EL (cell line): ENCODE measurements at regions not wholly inside any gene's neighbourhood (a gene's known extent, or its start where the extent isn't known, plus 50 kb on each side); places are given as distances from the start of the nearest gene placed in this dataset.

Experiments
- DNase-seq: peaks from one replicate; pipeline ENCODE4 v3.0.0-alpha.2; 2016

DNA sequence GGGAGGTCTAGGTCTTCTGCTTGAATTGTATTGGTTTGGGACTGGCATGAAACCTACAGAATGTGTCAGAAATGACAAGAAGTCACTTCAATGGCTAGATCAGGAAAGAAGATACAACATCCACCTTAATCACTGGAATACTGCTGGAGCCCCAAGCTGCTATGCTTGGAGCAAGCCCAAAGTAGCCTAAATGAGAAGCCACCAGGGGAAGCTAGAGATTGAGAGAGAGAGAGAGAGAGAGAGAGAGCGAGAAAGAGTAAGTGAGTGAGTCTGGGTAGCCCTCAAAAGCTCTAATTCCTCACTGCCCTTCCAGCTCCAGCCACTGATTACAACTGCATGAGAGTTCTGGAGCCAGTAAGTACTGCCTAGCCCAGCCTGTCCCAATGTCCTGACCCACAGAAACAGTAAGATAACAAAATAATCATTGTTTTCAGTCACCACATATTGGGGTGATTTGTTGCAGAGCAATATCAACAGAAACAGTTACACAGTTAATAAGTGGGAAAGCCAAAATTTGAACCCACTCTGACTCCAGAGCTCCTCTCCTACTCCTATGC lies 529.2 kb upstream of the GOLIM4 start:
- DNase-seq = no peak

DNA sequence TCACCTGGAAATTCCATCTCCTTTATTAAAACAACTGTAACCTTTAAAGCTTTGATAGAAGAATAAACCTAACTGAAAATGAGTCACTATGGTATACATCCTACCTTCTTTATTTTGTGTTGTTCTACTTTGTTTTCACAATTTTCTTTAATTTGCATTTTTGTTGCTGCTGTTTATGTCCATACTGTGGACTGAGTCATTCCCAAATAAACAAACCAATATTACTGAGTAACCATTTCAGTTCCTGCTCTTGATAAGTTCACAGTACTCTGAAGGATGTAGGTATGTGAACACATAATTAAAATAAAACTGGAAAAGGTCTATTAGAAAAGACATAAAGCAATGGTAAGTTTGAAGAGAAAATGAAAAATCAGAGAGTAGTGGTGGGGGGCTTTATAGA lies 528.5 kb upstream of the GOLIM4 start:
- no peak for DNase-seq

DNA sequence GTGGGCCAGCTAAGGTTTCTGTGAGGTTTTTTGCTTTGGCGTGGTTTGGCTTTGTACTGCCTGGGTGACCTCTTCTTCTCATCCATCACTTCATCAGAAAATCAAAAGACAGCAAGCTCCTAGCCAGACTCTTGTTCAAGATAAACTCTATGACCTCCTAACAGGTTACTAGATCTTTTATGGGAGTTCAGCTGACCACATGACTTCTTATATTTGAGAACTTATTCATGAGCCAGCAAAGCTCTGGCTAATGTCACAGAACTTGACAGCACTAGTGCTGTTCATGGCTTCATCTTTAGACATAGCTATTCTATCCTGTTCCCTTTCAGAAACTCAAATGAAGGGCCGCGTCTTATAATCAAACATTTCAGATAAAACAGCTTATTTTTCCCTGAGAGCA lies 527.1 kb upstream of the GOLIM4 start:
- no peak for DNase-seq

DNA sequence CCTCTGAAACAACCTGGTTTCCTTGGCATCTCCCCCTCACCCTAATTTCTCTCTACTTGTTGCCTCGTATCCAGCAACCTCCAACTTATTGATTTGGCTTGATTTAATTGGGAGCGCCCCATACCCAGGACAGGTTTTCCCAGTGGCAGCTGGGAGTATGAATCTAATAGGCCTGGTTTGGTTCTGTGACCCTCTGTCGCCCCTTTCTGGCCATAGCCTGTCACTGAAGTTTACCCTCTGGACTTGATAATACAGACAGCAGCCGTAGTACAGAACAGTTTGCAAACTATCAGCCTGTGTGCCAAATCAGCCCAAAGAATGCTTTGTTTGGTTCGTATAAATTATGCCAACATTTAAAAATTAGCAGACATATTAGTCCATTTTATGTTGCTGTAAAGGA lies 525.1 kb upstream of the GOLIM4 start:
- DNase-seq = peak; percentile 18

DNA sequence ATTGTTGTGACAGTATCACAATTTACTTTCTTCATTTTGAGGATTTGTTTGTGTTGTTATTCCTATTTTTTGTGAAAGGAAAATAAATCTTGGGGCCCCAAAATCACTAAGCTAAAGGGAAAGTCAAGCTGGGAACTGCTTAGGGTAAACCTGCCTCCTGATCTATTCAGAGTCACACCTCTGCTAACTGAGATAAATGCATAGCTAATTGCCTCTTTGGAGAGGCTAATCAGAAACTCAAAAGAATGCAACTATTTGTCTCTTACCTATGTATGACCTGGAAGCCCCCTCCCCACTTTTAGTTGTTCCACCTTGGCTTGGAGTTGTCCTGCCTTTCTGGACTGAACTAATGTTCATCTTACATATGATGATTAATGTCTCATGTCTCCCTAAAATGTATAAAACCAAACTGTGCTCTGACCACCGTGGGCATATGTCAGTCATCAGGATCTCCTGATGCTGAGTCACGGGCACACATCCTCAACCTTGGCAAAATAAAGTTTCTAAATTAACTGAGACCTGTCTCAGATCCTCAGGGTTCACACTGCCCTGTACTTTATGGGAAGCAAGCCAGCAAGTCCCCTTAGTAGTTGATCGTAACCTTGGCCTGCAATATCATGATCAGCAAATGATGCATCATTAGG lies 523.2 kb upstream of the GOLIM4 start:
- DNase-seq = no peak

DNA sequence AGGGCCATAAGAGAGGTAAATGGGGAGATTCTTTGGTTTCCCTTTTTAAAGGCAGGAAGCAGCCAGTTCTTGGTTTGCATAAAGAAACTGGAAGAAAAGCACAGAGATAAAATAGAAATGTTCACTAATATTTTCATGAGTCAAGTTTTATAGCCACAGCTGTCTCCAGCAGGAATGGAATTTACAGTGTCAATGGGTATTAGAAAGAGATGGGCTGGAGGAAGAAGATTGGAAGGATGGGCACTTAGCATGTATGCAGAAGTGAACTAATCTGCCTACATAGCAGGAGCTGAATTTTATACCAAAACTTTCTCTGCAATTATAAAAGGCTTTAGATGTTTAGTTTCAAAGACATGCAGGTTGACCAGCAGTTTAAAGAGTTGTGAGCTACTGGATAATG lies 521.9 kb upstream of the GOLIM4 start:
- DNase-seq = no peak

DNA sequence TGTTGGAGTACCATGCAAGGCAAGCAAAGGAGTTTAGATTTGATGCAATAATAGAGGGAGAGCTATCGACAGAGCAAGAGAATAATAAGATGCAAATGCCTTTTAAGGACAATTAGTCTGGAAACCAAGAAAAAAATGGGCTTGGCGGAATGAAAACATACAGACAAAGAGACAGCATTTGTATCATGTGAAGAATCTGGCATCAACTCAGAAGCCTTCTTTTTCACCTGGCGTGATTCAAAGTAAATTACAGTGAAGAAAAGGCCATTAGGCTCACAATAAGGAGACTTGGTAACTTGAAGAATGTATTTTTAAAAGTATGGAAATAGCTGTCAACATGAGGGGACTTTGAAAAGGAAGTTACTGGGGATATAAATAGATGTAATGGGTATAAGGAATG lies 521.2 kb upstream of the GOLIM4 start:
- DNase-seq = no peak

DNA sequence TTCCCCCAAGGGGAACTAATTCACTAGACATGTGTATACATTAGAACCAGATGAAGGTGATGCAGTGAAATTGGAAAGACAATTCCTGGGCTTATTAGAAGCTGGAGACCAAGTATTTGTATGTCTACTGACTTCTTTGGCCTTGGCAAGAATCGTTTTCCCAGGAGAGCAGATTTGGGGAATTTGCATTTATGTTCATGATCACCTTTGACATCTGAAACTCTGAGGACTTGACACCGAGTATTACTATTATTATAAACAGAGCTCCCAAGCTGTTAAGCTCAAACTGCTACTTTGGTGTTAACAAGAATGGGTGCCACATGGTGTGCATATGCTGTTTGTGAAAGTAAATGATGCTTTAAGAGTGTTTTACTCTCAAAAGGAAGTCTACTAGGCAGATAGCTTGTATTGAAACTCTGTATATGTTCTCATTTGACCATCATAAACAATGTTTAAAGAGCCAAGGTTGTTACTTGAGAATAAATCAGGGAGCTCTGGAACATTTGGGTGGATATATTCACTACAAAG lies 519.8 kb upstream of the GOLIM4 start:
- DNase-seq = no peak

DNA sequence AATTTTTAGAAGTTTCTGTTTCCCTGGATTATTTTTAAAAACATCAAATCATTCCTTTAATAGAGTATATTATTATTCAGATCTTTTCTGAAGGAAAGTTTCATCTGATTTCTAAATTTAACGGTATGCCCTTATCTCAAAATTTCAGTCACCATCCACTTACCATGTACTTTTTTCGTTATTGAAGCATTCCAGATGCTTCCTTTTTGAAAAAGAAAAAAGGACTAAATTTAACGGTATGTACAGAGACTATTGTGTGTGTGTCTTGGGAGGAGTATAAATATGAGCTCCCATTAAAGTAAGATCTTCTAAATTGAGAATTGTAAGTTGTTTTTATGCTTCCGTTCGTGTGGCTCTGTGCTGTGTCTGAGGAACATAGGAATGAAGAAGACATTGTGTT lies 517.4 kb upstream of the GOLIM4 start:
- no peak for DNase-seq

DNA sequence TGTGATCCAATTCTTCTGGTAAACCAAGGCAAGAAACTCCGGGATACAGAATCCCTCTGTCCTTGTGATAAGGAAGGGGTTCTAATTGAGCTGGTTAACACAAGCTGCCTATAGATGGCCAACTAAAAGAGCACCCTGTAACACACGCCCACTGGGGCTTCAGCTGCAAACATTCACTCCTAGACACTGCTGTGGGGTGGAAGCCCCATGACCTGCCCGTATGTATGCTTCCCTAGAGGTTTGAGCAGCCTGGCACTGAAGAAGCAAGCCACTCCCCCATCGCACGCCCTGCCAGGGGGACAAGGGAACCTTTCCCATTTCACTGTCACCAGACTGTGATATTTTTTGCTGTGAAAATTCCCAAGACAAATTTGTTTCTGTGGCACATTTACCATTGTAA lies 516.9 kb upstream of the GOLIM4 start:
- no peak for DNase-seq

DNA sequence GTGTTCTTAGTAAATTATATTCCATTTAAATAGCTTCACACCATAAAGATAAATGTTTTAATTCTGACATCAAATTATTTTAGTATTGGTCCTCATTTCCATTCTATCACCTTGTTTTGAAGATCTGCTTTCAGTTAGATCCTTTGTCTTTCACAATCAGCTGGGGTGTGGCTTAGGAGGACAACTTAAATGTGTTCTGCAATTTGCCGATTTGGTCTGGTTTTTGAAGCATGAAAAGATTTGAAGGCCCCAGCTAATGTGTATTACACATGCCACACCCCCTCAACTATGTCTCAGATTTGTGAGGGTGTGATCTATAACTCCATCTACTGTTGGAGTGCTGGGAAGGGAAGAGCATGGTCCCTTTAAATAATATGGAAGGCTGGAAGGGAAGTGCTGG lies 516.1 kb upstream of the GOLIM4 start:
- DNase-seq = no peak

DNA sequence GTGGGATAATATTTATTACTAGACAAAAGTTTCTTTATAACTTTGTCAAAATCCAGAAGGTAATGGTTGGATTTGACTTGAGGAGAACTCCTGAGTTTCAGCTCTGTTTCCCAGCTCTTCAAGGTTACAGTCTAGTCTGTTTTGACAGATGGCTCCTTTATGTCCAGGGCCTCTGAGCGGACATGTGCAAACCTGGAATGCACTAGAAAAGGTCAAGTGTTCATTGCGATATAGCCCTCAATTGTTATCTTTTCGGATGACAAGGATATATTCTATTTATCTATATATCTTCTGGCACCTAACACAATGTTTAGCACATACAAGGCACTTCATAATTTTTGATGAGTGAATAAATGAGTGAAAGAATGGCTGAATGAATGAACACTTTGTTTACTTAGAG lies 513.2 kb upstream of the GOLIM4 start:
- DNase-seq = no peak

DNA sequence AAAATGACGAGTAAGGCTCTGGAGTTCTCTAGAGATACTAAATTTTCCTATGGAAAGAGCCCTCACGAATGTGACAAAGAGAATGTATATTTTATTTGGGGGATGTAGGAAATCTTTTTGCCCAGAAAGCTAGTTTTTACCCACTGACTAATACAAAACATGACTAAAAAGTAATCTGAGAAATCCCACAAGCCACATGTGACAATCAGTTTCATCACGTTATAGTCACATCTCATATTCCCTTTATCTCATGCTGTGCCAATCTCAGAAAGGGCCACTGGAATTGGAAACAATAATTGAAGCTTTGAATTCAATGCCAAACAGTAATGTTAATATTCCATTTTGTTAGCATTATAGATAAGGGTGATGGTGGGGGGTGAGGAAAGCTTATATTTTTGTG lies 509.0 kb upstream of the GOLIM4 start:
- no peak for DNase-seq

DNA sequence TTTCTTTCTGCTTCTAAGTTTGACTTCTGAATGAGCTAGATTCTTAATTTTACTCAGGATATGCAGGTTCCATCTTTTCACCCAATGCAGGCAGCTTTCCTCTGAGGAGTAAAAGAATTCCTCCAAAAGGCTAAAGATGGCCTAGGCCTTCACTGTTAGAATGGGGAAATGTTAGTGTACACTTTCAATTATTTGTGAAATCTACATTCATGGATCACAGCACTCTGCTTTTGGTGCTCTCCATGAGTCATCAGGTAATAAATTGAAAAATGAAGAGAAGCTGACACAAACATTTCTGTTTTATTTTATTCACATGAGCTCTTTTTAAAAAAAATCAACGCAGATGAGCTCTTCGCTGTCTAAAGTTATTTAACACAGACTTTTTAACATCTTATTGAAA lies 502.5 kb upstream of the GOLIM4 start:
- no peak for DNase-seq

DNA sequence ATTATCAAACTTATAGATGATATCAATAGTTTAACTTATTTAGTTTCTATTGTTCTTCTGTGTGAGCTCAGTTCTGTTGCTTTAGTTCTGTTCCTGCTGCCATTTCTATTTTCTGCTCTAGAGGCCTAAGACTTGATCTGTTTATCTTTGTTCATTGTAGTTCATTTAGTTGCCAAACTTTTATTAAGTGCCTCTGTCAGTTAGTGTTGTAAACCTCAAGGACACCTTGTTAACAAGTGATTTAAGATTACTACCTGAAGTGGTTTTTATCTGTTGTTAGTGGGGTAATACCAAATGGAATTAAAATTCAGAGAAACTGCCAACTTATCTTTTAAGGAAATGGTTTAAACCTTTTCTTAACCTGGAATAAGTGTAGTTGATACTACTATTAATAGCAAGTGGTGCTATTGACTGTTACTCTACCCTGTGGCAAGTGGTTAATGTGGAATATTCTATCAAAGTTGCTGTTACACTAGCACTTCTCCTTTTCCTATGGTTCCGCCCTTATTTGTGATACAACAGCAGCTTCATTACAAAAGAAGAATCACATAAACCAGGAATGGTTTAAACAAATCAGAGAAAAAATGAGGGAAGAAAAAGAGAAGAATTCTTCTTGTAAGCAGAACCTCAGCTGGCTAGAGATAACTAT lies 500.6 kb upstream of the GOLIM4 start:
- no peak for DNase-seq

DNA sequence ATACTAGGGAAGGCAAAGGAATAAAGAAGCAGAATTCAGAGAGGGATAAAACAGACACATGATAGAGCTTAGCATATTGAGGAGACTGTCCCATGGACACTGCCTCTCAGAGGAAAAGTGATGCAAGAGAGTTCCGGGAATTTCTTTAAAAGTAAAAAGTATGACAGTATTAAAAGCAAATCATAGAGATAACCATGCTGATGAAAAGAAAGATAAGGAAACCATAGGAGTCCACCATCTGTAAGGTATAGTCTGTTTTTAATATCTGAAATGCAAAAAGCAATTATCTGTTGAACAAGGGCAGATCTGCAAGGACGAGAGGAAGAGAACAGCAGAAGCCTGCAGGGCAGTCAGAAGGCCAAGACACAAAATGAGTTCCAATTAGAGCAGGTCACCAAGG lies 495.9 kb upstream of the GOLIM4 start:
- no peak for DNase-seq

DNA sequence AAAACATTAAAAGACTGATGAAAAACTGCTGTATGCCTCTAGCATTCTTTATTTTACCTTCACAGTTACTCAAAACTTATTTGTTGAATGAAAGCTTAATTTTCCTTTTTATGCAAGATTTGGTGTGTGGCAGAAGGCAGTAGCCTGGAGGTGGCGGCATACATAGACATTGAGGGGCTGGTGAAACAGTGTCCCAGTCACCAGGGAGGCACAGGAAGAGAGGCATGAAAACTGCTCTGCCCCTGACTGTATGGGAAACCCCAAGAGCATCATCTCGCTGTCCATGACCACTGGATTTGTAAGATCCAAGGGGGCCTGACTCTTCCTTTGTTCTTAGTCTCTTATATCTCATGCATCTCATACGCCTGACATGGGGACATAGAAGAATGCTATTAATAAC lies 493.7 kb upstream of the GOLIM4 start:
- no peak for DNase-seq

DNA sequence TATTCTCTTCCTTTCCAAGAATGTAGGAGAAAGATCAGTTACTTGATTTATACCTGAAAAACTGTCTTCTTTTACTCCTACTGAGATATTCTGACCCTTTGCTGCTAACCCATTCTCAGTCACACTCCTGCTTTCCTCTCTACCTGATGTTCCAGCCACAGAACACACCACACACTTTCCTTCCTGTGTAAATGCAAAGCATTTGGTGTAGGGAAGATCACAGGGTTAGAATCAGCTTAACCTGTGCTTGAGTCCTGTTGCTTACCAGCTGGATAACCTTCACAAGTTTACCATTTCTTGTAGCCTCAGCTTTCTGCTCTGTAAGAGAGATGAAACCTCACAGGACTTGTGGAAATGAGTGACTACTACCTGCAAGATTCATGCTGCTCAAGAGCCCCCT lies 489.8 kb upstream of the GOLIM4 start:
- DNase-seq = no peak

DNA sequence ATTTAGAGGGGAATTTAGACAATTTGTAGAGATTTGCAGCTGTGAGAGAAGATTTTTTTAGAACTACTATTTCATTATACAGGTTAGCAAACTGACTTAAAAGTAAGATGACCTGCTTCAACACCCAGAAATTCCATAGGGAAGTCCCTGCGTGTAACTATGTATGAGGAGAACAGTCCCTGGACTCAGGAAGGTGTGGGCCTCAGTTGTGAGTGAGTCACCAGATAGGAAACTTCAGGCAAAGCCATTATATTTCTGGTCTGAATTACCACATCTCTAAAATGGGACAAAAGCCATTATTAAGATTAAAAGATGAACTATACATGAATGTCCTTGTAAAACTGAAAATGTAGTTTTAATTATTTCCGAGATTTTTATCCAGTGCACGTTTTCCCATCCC lies 488.3 kb upstream of the GOLIM4 start:
- no peak for DNase-seq

DNA sequence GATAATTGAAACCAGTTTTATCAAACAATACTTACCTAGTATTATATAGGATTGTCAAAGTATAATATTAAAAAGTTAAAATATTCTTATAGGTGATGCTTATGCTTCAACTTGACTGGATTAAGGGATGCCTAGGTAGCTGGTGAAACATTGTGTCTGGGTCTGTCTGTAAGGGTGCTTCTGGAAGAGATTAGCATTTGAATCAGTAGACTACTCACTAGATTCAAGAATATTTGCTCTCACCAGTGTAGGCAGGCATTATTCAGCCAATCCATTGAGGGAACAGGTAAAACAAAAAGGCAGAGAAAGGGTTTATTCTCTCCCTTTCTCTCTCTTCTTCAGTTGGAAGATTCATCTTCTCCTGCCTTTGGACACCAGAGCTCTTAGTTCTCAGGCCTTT lies 486.8 kb upstream of the GOLIM4 start:
- DNase-seq = no peak

DNA sequence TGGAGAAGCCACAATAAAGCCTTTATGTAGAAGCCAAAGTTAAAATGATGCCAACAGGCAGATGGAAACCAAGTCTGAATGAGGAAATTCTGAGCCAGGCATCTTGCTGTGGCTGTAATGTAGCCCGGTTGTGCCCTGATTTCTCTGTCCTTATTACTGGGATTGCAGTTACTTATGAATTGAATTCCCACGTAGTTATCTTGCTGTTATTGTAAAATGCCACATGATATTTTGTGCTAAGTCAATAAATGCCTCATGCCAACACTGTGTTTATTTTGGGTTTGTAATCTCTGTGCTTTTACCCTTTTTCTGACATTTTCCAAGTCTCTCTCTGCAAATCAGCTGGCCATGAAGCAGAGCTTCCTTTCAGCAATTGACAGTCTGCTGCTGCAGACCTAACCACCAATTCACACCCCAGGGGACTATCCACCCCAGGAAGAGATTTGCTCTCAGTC lies 486.1 kb upstream of the GOLIM4 start:
- DNase-seq = no peak

DNA sequence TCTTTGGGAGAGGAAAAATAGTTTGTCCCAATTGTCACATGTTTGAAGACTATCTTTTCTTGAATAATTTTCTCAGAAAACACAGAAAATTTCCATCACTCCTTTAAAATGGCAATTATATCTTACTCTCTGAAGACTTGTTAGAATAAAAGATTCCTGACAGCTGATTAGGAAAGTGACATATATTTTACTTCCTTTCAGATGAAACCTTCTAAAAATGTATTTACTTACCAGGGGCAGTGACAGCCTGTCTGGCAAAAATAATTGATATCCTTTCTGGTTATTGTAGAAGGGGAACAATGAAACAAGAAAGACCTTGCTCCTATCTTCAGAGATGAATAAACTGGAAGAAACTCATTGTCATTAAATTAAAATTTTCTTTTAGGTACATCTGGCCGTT lies 483.3 kb upstream of the GOLIM4 start:
- DNase-seq = no peak

DNA sequence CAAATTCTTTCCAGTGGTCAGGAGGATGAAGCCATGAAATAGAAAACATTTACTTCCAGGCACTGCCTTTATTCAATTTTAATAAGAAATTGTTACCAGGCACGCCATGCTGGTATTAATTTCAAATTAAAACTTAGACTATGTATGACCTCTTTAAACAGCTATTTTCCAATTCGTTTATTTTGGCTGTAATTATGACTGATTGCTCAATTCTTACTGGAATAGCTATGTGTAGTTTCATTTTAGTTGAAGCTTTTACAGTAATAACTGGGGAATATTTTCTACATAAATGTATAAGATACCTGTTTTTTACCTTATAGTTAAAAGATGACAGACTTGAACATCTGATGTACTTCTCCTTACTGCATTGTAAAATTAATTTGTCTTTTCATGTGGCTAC lies 480.0 kb upstream of the GOLIM4 start:
- no peak for DNase-seq

DNA sequence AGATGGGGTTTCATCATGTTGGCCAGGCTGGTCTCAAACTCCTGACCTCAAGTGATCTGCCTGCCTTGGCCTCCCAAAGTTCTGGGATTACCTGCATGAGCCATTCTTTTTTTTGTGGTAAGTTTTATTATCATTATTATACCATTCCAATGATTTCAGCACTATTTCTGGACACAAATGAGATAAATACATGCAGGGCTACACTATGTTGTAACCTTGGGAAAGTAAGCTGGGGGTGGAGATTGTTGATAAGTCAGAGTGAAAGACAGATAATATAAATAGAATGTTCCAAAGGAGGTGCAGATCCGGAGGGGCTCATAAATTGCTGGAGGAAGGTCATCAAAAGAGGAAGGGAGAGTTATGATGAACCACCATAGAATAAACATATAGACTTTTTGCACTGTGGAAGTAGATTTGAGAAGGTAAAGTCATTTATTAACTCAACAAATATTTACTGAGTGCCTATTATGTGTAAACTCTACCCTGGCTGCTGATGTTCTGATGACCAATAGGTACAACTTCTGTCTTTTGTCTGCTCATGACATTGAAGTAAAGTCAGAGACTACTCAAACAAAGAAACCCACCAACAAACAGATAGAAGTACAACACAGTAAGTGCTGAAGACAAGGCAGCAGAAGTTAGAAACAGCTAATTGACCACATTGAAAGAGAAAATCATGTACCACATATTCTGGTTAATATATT lies 478.9 kb upstream of the GOLIM4 start:
- no peak for DNase-seq
